GM08714 (cell line): ENCODE measurements at regions not wholly inside any gene's neighbourhood (a gene's known extent, or its start where the extent isn't known, plus 50 kb on each side); places are given as distances from the start of the nearest gene placed in this dataset.
"Not testable (repeated sequence)": the region's sequence is repeated elsewhere in the genome, so short reads cannot be mapped to it uniquely, and the experiment has no call there.

Source experiments
- H3K4me3 ChIP-seq: fragments of 200-500 bp; sonication (Bioruptor generic); 2 replicates; pipeline ENCODE4 v1.5.1; 2014; ENCODE audit warnings: mild to moderate bottlenecking, low read length, inconsistent platforms
- ZNF274 ChIP-seq: IDR thresholded peaks from 2 replicates; pipeline ENCODE4 v1.6.1; 2012; ENCODE audit warnings: mild to moderate bottlenecking, low read depth, low read length

GRCh38 chr6:105879146-105879545 lies 207.0 kb upstream of the PRDM1 start:
- no peak overlapping the region for H3K4me3 ChIP-seq
- no peak for TF ChIP-seq ZNF274

- no peak overlapping the region for H3K4me3 ChIP-seq
- no peak for TF ChIP-seq ZNF274
Measured at GRCh38 chr6:105875974-105876640, 210.0 kb upstream of the PRDM1 start.

- TF ChIP-seq ZNF274, result no peak
- no peak overlapping the region for H3K4me3 ChIP-seq
Measured at GRCh38 chr6:105874835-105875626, 211.1 kb upstream of the PRDM1 start.

- no peak for TF ChIP-seq ZNF274
- H3K4me3 ChIP-seq, result no peak overlapping the region
Measured at GRCh38 chr6:105873799-105874198, 212.3 kb upstream of the PRDM1 start.

- H3K4me3 ChIP-seq, result no peak overlapping the region
- no peak for TF ChIP-seq ZNF274
Measured at GRCh38 chr6:105873211-105873704, 212.9 kb upstream of the PRDM1 start.

- TF ChIP-seq ZNF274, result no peak
Measured at GRCh38 chr6:105872249-105872648, 213.9 kb upstream of the PRDM1 start.

GRCh38 chr6:105871542-105871941 lies 214.6 kb upstream of the PRDM1 start:
- no peak overlapping the region for H3K4me3 ChIP-seq
- TF ChIP-seq ZNF274, result no peak

More at GRCh38 chr6:105872249-105872648, 213.9 kb upstream of the PRDM1 start:
- H3K4me3 ChIP-seq, result no peak overlapping the region

GRCh38 chr6:105869835-105870440 lies 216.2 kb upstream of the PRDM1 start:
- no peak overlapping the region for H3K4me3 ChIP-seq
- TF ChIP-seq ZNF274, result no peak

- TF ChIP-seq ZNF274, result no peak
- no peak overlapping the region for H3K4me3 ChIP-seq
Measured at GRCh38 chr6:105868823-105869460, 217.2 kb upstream of the PRDM1 start.

GRCh38 chr6:105867821-105868220 lies 218.3 kb upstream of the PRDM1 start:
- H3K4me3 ChIP-seq, result no peak overlapping the region
- TF ChIP-seq ZNF274, result no peak

- no peak overlapping the region for H3K4me3 ChIP-seq
- TF ChIP-seq ZNF274, result no peak
Measured at GRCh38 chr6:105867277-105867676, 218.9 kb upstream of the PRDM1 start.

GRCh38 chr6:105862936-105863607 lies 223.1 kb upstream of the PRDM1 start:
- TF ChIP-seq ZNF274, result no peak
- no peak overlapping the region for H3K4me3 ChIP-seq

- not testable (repeated sequence) for H3K4me3 ChIP-seq
Measured at GRCh38 chr6:105860927-105861326, 225.2 kb upstream of the PRDM1 start.

- no peak overlapping the region for H3K4me3 ChIP-seq
- no peak for TF ChIP-seq ZNF274
Measured at GRCh38 chr6:105859457-105859856, 226.7 kb upstream of the PRDM1 start.

- H3K4me3 ChIP-seq, result not testable (repeated sequence)
Measured at GRCh38 chr6:105858639-105859038, 227.5 kb upstream of the PRDM1 start.
